ENCODE measurements at regions not wholly inside any gene's neighbourhood (a gene's known extent, or its start where the extent isn't known, plus 50 kb on each side); places are given as distances from the start of the nearest gene placed in this dataset.

- peaks cover 0 to 3% of the 10 kb centered on the region in 2 experiments for H3K27me3 ChIP-seq (replicated peaks in 1 of 2; ENCODE audit: control insufficient read depth in 2 of 2, extremely low read depth in 1 of 2, insufficient read depth in 2 of 2, low read length in 1 of 2)
- no peaks in the 10 kb centered on the region for H3K4me1 ChIP-seq (ENCODE audit: control insufficient read depth in 1 of 2, extremely low read depth in 1 of 2, insufficient read depth in 2 of 2, low read length in 2 of 2)
- no CpG with 5 or more reads among the region's 2 CpGs for WGBS (ENCODE audit: insufficient coverage)
- CTCF ChIA-PET = no interaction called here
- H3K4me1 Mint-ChIP-seq = no peaks in the 10 kb centered on the region
- no peak overlapping the region for H3K4me3 Mint-ChIP-seq
- H3K27ac Mint-ChIP-seq = no peak overlapping the region
- ATAC-seq (replicated peaks in 1 of 4) (no peak), DNase-seq (no peak)
- no peaks in the 10 kb centered on the region for H3K9me3 ChIP-seq
- H3K27me3 Mint-ChIP-seq = peaks cover 11 to 24% of the 10 kb centered on the region in 2 donors
- H3K27ac ChIP-seq (ENCODE audit: low read length) = no peak overlapping the region
- no peak overlapping the region for H3K4me3 ChIP-seq (ENCODE audit: control insufficient read depth in 1 of 2, extremely low read depth in 1 of 2, low read length in 1 of 2)
- no peaks in the 10 kb centered on the region for H3K9me3 Mint-ChIP-seq
- POLR2A ChIA-PET = no interaction called here
- H3K36me3 ChIP-seq (ENCODE audit: control insufficient read depth in 2 of 2, extremely low read depth in 1 of 2, insufficient read depth in 1 of 2, low read length in 1 of 2) = no peaks in the 10 kb centered on the region
- no peaks in the 10 kb centered on the region for H3K36me3 Mint-ChIP-seq
These were observed 368.3 kb downstream of the ENC1 start for GRCh38 chr5:74272024-74272775.

DNA sequence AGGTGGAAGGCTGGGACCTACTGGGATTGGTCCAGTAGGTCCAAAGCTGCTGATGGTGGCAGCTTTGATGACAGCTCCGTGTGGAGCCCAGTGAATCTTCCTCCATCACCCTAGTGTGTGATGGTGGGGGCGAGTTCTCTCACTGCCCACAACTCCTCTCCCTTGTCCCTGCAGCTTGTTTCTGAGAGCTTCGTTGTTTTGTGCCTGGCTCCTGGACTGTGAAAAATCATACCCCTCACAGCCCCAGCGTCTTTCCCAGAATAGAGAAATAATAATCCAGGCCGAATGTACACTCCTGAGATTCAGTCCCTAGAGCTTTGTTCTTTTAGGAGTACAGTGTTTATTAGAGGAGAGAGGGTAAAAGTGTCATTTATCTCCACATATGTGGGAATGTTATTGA, 372.2 kb downstream of the ENC1 start:
- WGBS (ENCODE audit: insufficient coverage) = no CpG with 5 or more reads among the region's 5 CpGs
- no peaks in the 10 kb centered on the region for H3K4me1 ChIP-seq (ENCODE audit: control insufficient read depth in 1 of 2, extremely low read depth in 1 of 2, insufficient read depth in 2 of 2, low read length in 2 of 2)
- no peak for ATAC-seq (replicated peaks in 1 of 4)
- no peak overlapping the region for H3K4me3 Mint-ChIP-seq
- no peaks in the 10 kb centered on the region for H3K36me3 Mint-ChIP-seq
- H3K27ac Mint-ChIP-seq = no peak overlapping the region
- no peaks in the 10 kb centered on the region for H3K9me3 ChIP-seq
- H3K27ac ChIP-seq (ENCODE audit: low read length) = no peak overlapping the region
- DNase-seq = no peak
- H3K36me3 ChIP-seq (ENCODE audit: control insufficient read depth in 2 of 2, extremely low read depth in 1 of 2, insufficient read depth in 1 of 2, low read length in 1 of 2) = no peaks in the 10 kb centered on the region
- H3K27me3 ChIP-seq (replicated peaks in 1 of 2; ENCODE audit: control insufficient read depth in 2 of 2, extremely low read depth in 1 of 2, insufficient read depth in 2 of 2, low read length in 1 of 2) = no peaks in the 10 kb centered on the region
- H3K27me3 Mint-ChIP-seq = peaks cover 3 to 8% of the 10 kb centered on the region in 2 donors
- CTCF ChIA-PET = no interaction called here
- no peaks in the 10 kb centered on the region for H3K9me3 Mint-ChIP-seq
- no peaks in the 10 kb centered on the region for H3K4me1 Mint-ChIP-seq
- POLR2A ChIA-PET = no interaction called here
- H3K4me3 ChIP-seq (ENCODE audit: control insufficient read depth in 1 of 2, extremely low read depth in 1 of 2, low read length in 1 of 2) = no peak overlapping the region

GRCh38 chr5:74266836-74267235, 373.7 kb downstream of the ENC1 start:
- Histone ChIP-seq H3K4me1 (ENCODE audit: control insufficient read depth in 1 of 2, extremely low read depth in 1 of 2, insufficient read depth in 2 of 2, low read length in 2 of 2) (no peaks in the 10 kb centered on the region), H3K36me3 (ENCODE audit: control insufficient read depth in 2 of 2, extremely low read depth in 1 of 2, insufficient read depth in 1 of 2, low read length in 1 of 2) (no peaks in the 10 kb centered on the region), H3K27me3 (replicated peaks in 1 of 2; ENCODE audit: control insufficient read depth in 2 of 2, extremely low read depth in 1 of 2, insufficient read depth in 2 of 2, low read length in 1 of 2) (no peaks in the 10 kb centered on the region), H3K9me3 (no peaks in the 10 kb centered on the region), H3K4me3 (ENCODE audit: control insufficient read depth in 1 of 2, extremely low read depth in 1 of 2, low read length in 1 of 2) (no peak overlapping the region), H3K27ac (ENCODE audit: low read length) (no peak overlapping the region)
- no peak overlapping the region for H3K4me3 Mint-ChIP-seq
- no peak overlapping the region for H3K27ac Mint-ChIP-seq
- H3K36me3 Mint-ChIP-seq = no peaks in the 10 kb centered on the region
- no peak for DNase-seq
- ATAC-seq (replicated peaks in 1 of 4) = no peak
- ChIA-PET CTCF (no interaction called here), POLR2A (no interaction called here)
- H3K9me3 Mint-ChIP-seq = no peaks in the 10 kb centered on the region
- H3K4me1 Mint-ChIP-seq = no peaks in the 10 kb centered on the region
- peaks cover 3 to 8% of the 10 kb centered on the region in 2 donors for H3K27me3 Mint-ChIP-seq
- 100% methylated on average over 1 of the region's 5 CpGs for WGBS (ENCODE audit: insufficient coverage)

DNA sequence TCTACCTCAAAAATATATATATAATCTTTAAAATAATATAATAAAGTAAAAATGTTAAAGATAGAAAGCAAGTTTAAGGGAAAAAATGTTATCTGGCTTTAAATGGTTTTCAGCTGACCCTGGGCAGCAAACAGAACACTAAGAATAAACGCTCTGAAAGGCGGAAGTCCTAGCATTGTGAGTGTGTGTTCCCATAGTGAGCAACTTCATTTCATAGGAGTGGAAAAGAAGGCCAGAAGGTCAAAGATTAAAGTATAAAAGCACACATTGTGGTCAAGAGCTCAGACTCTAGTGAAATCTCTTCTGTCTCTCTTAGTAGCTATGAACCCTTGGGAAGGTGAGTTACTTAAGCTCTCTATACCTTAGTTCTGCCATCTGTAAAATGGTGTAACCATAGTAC, 374.4 kb downstream of the ENC1 start:
- H3K27me3 Mint-ChIP-seq = peaks cover 3 to 8% of the 10 kb centered on the region in 2 donors
- no peaks in the 10 kb centered on the region for H3K36me3 Mint-ChIP-seq
- ATAC-seq (replicated peaks in 1 of 4) (no peak), DNase-seq (no peak)
- no peaks in the 10 kb centered on the region for H3K4me1 Mint-ChIP-seq
- H3K4me3 Mint-ChIP-seq = no peak overlapping the region
- WGBS (ENCODE audit: insufficient coverage) = 100% methylated on average over 2 of the region's 2 CpGs
- no peak overlapping the region for H3K27ac Mint-ChIP-seq
- H3K4me3 ChIP-seq (ENCODE audit: control insufficient read depth in 1 of 2, extremely low read depth in 1 of 2, low read length in 1 of 2) = no peak overlapping the region
- H3K27ac ChIP-seq (ENCODE audit: low read length) = no peak overlapping the region
- H3K9me3 ChIP-seq = no peaks in the 10 kb centered on the region
- POLR2A ChIA-PET = no interaction called here
- CTCF ChIA-PET = no interaction called here
- no peaks in the 10 kb centered on the region for H3K4me1 ChIP-seq (ENCODE audit: control insufficient read depth in 1 of 2, extremely low read depth in 1 of 2, insufficient read depth in 2 of 2, low read length in 2 of 2)
- H3K9me3 Mint-ChIP-seq = no peaks in the 10 kb centered on the region
- no peaks in the 10 kb centered on the region for H3K36me3 ChIP-seq (ENCODE audit: control insufficient read depth in 2 of 2, extremely low read depth in 1 of 2, insufficient read depth in 1 of 2, low read length in 1 of 2)
- no peaks in the 10 kb centered on the region for H3K27me3 ChIP-seq (replicated peaks in 1 of 2; ENCODE audit: control insufficient read depth in 2 of 2, extremely low read depth in 1 of 2, insufficient read depth in 2 of 2, low read length in 1 of 2)

- H3K36me3 Mint-ChIP-seq = no peaks in the 10 kb centered on the region
- DNase-seq (no peak), ATAC-seq (replicated peaks in 1 of 4) (no peak)
- POLR2A ChIA-PET = no interaction called here
- H3K4me1 Mint-ChIP-seq = no peaks in the 10 kb centered on the region
- no peaks in the 10 kb centered on the region for H3K27me3 ChIP-seq (replicated peaks in 1 of 2; ENCODE audit: control insufficient read depth in 2 of 2, extremely low read depth in 1 of 2, insufficient read depth in 2 of 2, low read length in 1 of 2)
- H3K4me3 ChIP-seq (ENCODE audit: control insufficient read depth in 1 of 2, extremely low read depth in 1 of 2, low read length in 1 of 2) = no peak overlapping the region
- no peaks in the 10 kb centered on the region for H3K36me3 ChIP-seq (ENCODE audit: control insufficient read depth in 2 of 2, extremely low read depth in 1 of 2, insufficient read depth in 1 of 2, low read length in 1 of 2)
- H3K27me3 Mint-ChIP-seq = peaks cover 0 to 3% of the 10 kb centered on the region in 2 donors
- CTCF ChIA-PET = no interaction called here
- no peak overlapping the region for H3K4me3 Mint-ChIP-seq
- H3K9me3 Mint-ChIP-seq = no peaks in the 10 kb centered on the region
- no peak overlapping the region for H3K27ac ChIP-seq (ENCODE audit: low read length)
- H3K27ac Mint-ChIP-seq = no peak overlapping the region
- no peaks in the 10 kb centered on the region for H3K4me1 ChIP-seq (ENCODE audit: control insufficient read depth in 1 of 2, extremely low read depth in 1 of 2, insufficient read depth in 2 of 2, low read length in 2 of 2)
- no CpG with 5 or more reads among the region's 1 CpG for WGBS (ENCODE audit: insufficient coverage)
- no peaks in the 10 kb centered on the region for H3K9me3 ChIP-seq
These were observed 377.9 kb downstream of the ENC1 start for GRCh38 chr5:74262544-74263207.

DNA sequence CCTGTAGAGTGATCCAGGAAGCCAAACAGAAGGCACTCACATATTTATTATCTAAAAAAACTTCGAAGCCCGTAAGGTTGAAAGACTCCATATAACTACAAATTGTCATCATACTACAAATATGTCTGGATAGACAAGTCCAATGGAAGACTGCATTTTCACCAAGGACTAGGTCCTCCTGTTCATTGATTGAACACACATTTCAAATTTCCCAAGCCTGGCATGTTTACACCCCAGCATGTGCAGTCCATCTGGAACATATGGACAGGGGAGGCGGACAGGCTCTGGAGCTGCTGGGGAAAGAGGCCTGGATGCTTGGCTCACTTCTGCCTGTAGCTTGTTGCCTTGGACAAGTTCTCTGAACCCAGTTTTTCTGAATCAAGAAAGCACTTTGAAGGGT, 378.7 kb downstream of the ENC1 start:
- POLR2A ChIA-PET = interaction anchor here in 1 of 2 donors (0.6 kb wide), 1 partner anchor 258 kb away, joined by 3 read pairs; no protein-coding TSS in a partner anchor
- Histone ChIP-seq H3K27me3 (replicated peaks in 1 of 2; ENCODE audit: control insufficient read depth in 2 of 2, extremely low read depth in 1 of 2, insufficient read depth in 2 of 2, low read length in 1 of 2) (no peaks in the 10 kb centered on the region), H3K4me1 (ENCODE audit: control insufficient read depth in 1 of 2, extremely low read depth in 1 of 2, insufficient read depth in 2 of 2, low read length in 2 of 2) (no peaks in the 10 kb centered on the region), H3K9me3 (no peaks in the 10 kb centered on the region), H3K4me3 (ENCODE audit: control insufficient read depth in 1 of 2, extremely low read depth in 1 of 2, low read length in 1 of 2) (no peak overlapping the region), H3K36me3 (ENCODE audit: control insufficient read depth in 2 of 2, extremely low read depth in 1 of 2, insufficient read depth in 1 of 2, low read length in 1 of 2) (no peaks in the 10 kb centered on the region), H3K27ac (ENCODE audit: low read length) (no peak overlapping the region)
- CTCF ChIA-PET = no interaction called here
- no peak for DNase-seq
- H3K27ac Mint-ChIP-seq = no peak overlapping the region
- H3K9me3 Mint-ChIP-seq = no peaks in the 10 kb centered on the region
- peaks cover 1 to 3% of the 10 kb centered on the region in 2 donors for H3K27me3 Mint-ChIP-seq
- ATAC-seq (replicated peaks in 1 of 4) = no peak
- no peaks in the 10 kb centered on the region for H3K36me3 Mint-ChIP-seq
- no peak overlapping the region for H3K4me3 Mint-ChIP-seq
- WGBS (ENCODE audit: insufficient coverage) = 100% methylated on average over 1 of the region's 3 CpGs
- H3K4me1 Mint-ChIP-seq = no peaks in the 10 kb centered on the region

Measured in T-cell (primary cell).